HEK293 (cell line): ENCODE measurements at regions not wholly inside any gene's neighbourhood (a gene's known extent, or its start where the extent isn't known, plus 50 kb on each side); places are given as distances from the start of the nearest gene placed in this dataset.

Source experiments
- CTCF ChIA-PET: fragments of 350-600 bp; formaldehyde crosslinking; extraction: SDS; loops from one replicate; lab custom pipeline; 2021; ENCODE audit warnings: antibody characterized with exemption; lab: Yijun Ruan, JAX
- POLR2A ChIA-PET: fragments of 300-600 bp; formaldehyde crosslinking; extraction: SDS; loops from one replicate; lab custom pipeline; 2020; ENCODE audit warnings: antibody characterized with exemption, inconsistent platforms; lab: Yijun Ruan, JAX
- H3K27ac ChIP-seq: fragments of 200-500 bp; sonication (Bioruptor generic); 2 replicates; pipeline ENCODE4 v1.5.1; 2014; ENCODE audit warnings: low read depth, low read length, control low read depth, inconsistent platforms; ENCODE audit errors: extremely low read depth
- H3K36me3 ChIP-seq, 2 experiments: fragments of 200-500 bp in 1 of 2; sonication (Bioruptor generic) in 1 of 2; 1 replicate in 1 of 2; 2 replicates in 1 of 2; pipeline ENCODE4 v1.5.1; 2014 to 2017; ENCODE audit warnings: inconsistent platforms in 2 of 2, low read length in 2 of 2; ENCODE audit not compliant: control insufficient read depth in 2 of 2, insufficient read depth in 1 of 2
- H3K4me1 ChIP-seq: fragments of 200-500 bp; sonication (Bioruptor generic); 2 replicates; pipeline ENCODE4 v1.5.1; 2014; ENCODE audit warnings: mild to moderate bottlenecking, low read length, inconsistent platforms; ENCODE audit not compliant: control insufficient read depth, insufficient read depth
- H3K4me3 ChIP-seq: 2 replicates; pipeline ENCODE4 v1.5.1; 2011; ENCODE audit warnings: low read depth, mild to moderate bottlenecking, control low read depth, low read length, moderate library complexity
- H3K9me3 ChIP-seq: fragments of 200-500 bp; sonication (Bioruptor generic); 2 replicates; pipeline ENCODE4 v1.5.1; 2014; ENCODE audit warnings: low read depth, low read length, inconsistent platforms; ENCODE audit not compliant: control insufficient read depth, insufficient read depth
- BCL6B ChIP-seq: fragments of 450-650 bp; formaldehyde crosslinking; IDR thresholded peaks from 2 replicates; pipeline ENCODE4 v1.5.1; 2017; ENCODE audit warnings: missing biosample characterization, missing genetic modification characterization
- KLF16 ChIP-seq: fragments of 450-650 bp; formaldehyde crosslinking; IDR thresholded peaks from 2 replicates; pipeline ENCODE4 v1.5.1; 2017; ENCODE audit warnings: missing biosample characterization, missing genetic modification characterization
- KLF8 ChIP-seq: fragments of 450-650 bp; formaldehyde crosslinking; IDR thresholded peaks from 2 replicates; pipeline ENCODE4 v1.5.1; 2016; ENCODE audit warnings: missing biosample characterization, missing genetic modification characterization
- MEIS1 ChIP-seq: sonication (generic); formaldehyde crosslinking; IDR thresholded peaks from 2 replicates; pipeline ENCODE4 v1.8.1; 2022; ENCODE audit warnings: missing genetic modification reagents, mild to moderate bottlenecking, borderline replicate concordance
- PRDM6 ChIP-seq: fragments of 450-650 bp; formaldehyde crosslinking; IDR thresholded peaks from 2 replicates; pipeline ENCODE4 v1.5.1; 2017; ENCODE audit warnings: missing biosample characterization, missing genetic modification characterization
- SETDB1 ChIP-seq: IDR thresholded peaks from one replicate; pipeline ENCODE4 v1.6.1; 2017; ENCODE audit warnings: mild to moderate bottlenecking, low read length, moderate library complexity, mixed read lengths; ENCODE audit not compliant: insufficient read length
- TRIM28 ChIP-seq: IDR thresholded peaks from 2 replicates; pipeline ENCODE4 v1.6.1; 2011; ENCODE audit warnings: low read length, control low read depth, borderline replicate concordance
- ZBTB49 ChIP-seq: fragments of 450-650 bp; formaldehyde crosslinking; IDR thresholded peaks from 2 replicates; pipeline ENCODE4 v1.5.1; 2016; ENCODE audit warnings: missing biosample characterization, missing genetic modification characterization, low read depth
- ZFP69B ChIP-seq: fragments of 450-650 bp; formaldehyde crosslinking; IDR thresholded peaks from 2 replicates; pipeline ENCODE4 v1.5.1; 2016; ENCODE audit warnings: missing biosample characterization, missing genetic modification characterization
- ZNF174 ChIP-seq: fragments of 450-650 bp; formaldehyde crosslinking; IDR thresholded peaks from 2 replicates; pipeline ENCODE4 v1.5.0; 2017; ENCODE audit warnings: missing biosample characterization, mild to moderate bottlenecking, missing genetic modification characterization
- ZNF404 ChIP-seq: fragments of 450-650 bp; formaldehyde crosslinking; IDR thresholded peaks from 2 replicates; pipeline ENCODE4 v1.5.1; 2017; ENCODE audit warnings: missing biosample characterization, missing genetic modification characterization
- ZNF433 ChIP-seq: fragments of 450-650 bp; formaldehyde crosslinking; IDR thresholded peaks from 2 replicates; pipeline ENCODE4 v1.5.1; 2016; ENCODE audit warnings: missing biosample characterization, missing genetic modification characterization, low read depth
- ZNF449 ChIP-seq: fragments of 450-650 bp; formaldehyde crosslinking; IDR thresholded peaks from 2 replicates; pipeline ENCODE4 v1.5.1; 2017; ENCODE audit warnings: missing biosample characterization, mild to moderate bottlenecking, missing genetic modification characterization, moderate library complexity
- ZNF513 ChIP-seq: fragments of 450-650 bp; IDR thresholded peaks from 2 replicates; pipeline ENCODE4 v1.5.1; 2018; ENCODE audit warnings: missing biosample characterization, missing genetic modification characterization
- ZNF600 ChIP-seq: fragments of 450-650 bp; formaldehyde crosslinking; IDR thresholded peaks from 2 replicates; pipeline ENCODE4 v1.5.1; 2016; ENCODE audit warnings: missing biosample characterization, missing genetic modification characterization
- ZNF768 ChIP-seq: fragments of 450-650 bp; formaldehyde crosslinking; IDR thresholded peaks from 2 replicates; pipeline ENCODE4 v1.5.1; 2018; ENCODE audit warnings: missing biosample characterization, mild to moderate bottlenecking, missing genetic modification characterization
- ZSCAN16 ChIP-seq: fragments of 450-650 bp; formaldehyde crosslinking; IDR thresholded peaks from 2 replicates; pipeline ENCODE4 v1.5.1; 2016; ENCODE audit warnings: missing biosample characterization, missing genetic modification characterization
- ZSCAN18 ChIP-seq: fragments of 450-650 bp; formaldehyde crosslinking; IDR thresholded peaks from 2 replicates; pipeline ENCODE4 v1.5.1; 2016; ENCODE audit warnings: missing biosample characterization, missing genetic modification characterization

- Histone ChIP-seq H3K4me3 (no peak overlapping the region), H3K4me1 (no peaks in the 10 kb centered on the region), H3K27ac (no peak overlapping the region), H3K36me3 (no peaks in the 10 kb centered on the region), H3K9me3 (no peaks in the 10 kb centered on the region; the same call in 1 of the 2 replicates)
- ChIA-PET CTCF (interaction anchor here (0.6 to 1.5 kb wide), 3 partner anchors 11 to 347 kb away, joined by 3 to 8 read pairs (median 3); no protein-coding TSS in a partner anchor), POLR2A (interaction anchor here (0.9 to 1.4 kb wide), 2 partner anchors 42 to 43 kb away, joined by 3 to 6 read pairs; no protein-coding TSS in a partner anchor)
- TF ChIP-seq ZSCAN16 (tag by site-specific recombination) (no peak), KLF8 (tag by site-specific recombination) (no peak), SETDB1 (no peak), ZNF600 (no peak), ZNF174 (tag by site-specific recombination) (no peak), PRDM6 (tag by site-specific recombination) (no peak), ZBTB49 (tag by site-specific recombination) (no peak), TRIM28 (no peak), ZFP69B (tag by site-specific recombination) (no peak), ZNF404 (no peak), ZNF433 (tag by site-specific recombination) (no peak), ZNF449 (tag by site-specific recombination) (no peak), BCL6B (no peak), ZNF768 (tag by site-specific recombination) (no peak), ZNF513 (no peak), ZSCAN18 (no peak), MEIS1 (no peak), KLF16 (tag by site-specific recombination) (no peak)
Observed at GRCh38 chr5:28355831-28356230, 1317.4 kb upstream of the CDH9 start.
